HG03442 (cell line): ENCODE measurements at regions not wholly inside any gene's neighbourhood (a gene's known extent, or its start where the extent isn't known, plus 50 kb on each side); places are given as distances from the start of the nearest gene placed in this dataset.

Experiments used
- ATAC-seq: cut with Tn5 transposase; IDR thresholded peaks from one replicate; pipeline ENCODE4 v1.9.1; 2021; ENCODE audit warnings: mild to moderate bottlenecking, moderate library complexity; ENCODE audit not compliant: unreplicated experiment

DNA sequence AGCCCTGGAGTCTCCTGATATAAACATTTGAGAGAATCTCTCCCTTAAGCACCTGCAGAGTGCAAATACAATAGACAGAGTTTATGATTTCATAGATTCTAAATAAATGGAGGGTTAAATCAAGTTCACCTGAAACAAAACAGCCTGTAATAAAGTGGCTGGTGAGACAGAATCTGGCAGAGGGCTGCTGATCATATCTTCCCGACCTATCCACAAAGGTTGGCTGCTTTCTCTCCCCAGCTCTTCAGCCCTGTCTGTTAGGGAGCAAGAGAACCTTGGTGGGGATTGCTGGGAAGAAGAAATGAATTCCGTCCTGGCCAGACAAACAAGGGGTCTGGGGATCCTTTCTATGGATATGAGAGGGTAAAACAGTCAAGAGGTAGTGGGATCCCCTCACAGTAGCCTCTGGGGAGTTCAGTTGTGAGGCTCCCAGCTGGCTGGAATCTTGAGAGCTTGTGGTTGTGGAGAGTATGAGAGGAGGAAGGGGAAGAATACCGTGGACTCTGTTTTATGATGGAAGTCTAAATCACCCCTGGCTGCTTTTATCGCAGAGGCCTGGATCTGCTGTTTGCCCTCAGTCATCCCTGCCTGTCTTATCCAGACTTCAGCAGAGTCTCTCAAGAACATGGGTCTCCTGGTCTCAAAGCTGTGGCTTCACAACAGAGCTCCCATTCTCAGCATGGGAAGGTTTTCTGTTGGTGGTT lies 451.3 kb downstream of the NTRK3 start:
- ATAC-seq, result no peak

DNA sequence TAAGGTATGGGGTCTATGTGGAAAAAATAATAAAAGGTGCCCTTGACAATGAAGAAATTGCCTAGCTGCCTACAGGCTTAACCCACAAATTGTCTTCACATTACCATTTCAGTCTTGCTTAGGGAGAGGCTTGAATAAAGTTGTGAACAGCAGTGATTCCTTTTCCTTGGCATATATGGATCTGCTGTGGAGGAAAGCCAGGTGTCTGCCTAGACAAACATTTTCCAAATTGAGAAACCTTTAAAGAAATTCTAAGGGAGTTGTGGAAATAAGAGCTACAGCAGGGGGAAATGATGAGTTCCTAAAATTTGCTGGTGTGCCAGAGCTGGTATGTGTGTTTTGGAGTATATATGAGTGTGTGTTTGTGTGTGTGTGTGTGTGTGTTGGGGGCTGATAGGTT lies 452.1 kb downstream of the NTRK3 start:
- ATAC-seq, result no peak

DNA sequence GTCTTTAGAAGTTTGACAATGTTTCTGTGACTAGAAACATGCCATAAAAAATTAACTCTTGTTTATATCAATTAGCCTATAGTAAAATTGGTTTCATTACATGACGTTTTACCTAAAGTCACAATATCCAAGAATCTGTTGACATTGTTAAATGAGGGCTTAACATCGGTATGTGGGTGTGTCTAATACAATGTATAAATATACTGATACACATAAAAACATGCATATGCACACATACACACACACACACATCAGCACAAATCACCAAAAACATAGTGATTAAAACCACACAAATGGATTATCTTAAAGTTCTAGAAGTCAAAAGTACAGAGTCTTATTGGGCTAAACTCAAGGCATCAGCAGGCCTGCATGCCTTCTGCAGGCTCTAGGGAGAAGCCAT lies 456.7 kb downstream of the NTRK3 start:
- no peak for ATAC-seq

DNA sequence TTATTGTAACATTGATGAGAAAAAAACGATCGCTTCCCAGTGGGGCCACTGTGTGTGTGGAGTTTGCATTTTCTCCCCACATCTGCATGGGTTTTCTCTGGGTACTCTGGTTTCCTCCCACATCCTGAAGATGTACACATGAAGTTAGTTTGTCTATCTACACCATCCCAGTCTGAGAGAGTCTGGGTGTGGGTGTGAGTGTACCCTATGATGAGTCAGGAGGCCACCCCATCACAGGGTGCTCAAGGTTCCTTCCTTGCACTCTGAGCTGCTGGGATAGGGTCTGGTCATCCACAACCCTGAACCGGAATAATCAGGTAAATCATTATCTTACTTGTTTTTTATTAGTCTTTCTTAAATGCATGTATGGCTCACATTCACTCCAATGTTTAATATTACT lies 457.1 kb downstream of the NTRK3 start:
- no peak for ATAC-seq

DNA sequence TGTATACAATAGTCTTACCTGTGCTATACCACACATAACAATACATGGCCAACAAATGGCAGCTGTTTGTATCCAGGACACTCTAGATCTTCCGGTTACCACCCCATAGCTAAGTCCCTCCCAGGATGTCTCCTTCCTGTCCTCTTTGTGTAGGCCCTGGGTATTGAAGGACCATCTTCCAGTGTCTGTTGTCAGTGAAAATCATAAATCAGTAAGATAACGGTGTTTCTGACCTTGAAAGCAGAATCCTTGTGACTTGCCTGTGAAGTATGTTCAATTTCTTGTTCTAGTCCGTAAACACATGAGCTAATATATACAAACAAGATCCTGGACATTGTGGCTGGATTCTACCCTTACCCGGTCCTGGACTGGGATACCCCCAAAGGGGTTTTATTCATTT lies 462.8 kb downstream of the NTRK3 start:
- no peak for ATAC-seq

DNA sequence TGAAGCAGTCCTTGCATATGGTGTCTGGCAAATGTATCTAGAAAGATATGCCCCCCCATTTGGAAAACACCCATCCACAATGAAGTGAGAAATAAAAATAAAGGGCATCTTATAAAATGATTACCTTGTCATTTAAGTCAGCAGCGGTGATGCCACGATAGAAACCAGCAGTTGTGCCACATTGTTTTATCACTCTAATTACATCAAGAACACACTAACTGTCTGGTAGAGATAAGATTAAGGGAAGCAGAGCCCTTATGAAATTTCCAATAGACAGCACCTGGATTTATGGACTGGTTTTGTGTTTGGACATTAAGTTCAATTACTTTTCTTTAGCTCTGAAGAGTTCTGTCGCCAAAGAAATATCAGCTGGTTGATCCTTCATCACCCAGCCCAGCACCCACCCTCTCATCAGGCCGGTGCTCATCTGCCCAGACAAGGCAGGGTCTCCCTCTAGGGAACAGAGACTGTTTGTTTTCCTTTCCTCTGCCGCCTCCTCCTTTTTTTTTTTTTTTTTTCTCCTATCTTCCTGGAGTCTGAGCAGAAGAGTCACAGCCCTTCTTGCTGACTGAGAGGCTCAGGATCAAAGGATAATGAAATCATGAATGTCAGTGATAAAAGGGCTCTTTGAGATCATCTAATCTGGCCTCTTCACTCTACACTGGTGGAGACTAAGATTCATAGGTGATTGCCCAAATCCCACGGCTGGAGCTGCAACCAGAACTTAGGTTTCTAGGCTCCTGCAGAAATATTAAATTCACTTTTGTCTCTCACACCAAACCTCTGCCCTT lies 464.1 kb downstream of the NTRK3 start:
- ATAC-seq, result no peak

DNA sequence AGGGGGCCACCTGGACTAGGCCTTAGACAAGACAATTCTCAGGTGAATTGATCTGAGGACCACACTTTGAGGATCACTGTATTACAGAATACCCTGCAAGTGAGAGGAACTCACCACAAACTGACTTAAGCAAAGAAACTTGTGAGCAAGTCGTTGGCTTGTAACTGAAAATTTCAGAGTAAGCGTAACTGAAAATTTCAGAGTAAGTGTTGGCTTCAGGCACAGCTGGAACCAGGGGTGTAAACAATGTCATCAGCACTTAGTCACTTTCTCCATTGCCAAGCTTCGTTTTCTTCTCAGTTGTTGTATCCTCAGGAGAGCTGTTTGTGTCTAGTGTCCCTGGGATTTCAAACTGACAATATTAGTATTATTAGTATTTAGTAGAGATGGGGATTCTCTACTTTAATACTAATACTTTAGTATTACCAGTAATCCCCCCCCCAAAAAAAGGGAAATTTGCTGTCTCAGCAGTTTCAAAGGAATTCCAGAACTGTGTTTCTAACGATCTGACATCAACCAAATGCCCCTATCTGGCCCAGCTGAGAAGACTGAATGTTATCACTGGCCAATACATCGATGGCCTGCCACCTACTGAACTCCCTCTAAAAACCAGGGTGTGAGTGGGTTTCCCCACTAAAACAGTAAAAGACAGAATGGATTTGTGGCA lies 474.4 kb downstream of the NTRK3 start:
- ATAC-seq, result no peak

DNA sequence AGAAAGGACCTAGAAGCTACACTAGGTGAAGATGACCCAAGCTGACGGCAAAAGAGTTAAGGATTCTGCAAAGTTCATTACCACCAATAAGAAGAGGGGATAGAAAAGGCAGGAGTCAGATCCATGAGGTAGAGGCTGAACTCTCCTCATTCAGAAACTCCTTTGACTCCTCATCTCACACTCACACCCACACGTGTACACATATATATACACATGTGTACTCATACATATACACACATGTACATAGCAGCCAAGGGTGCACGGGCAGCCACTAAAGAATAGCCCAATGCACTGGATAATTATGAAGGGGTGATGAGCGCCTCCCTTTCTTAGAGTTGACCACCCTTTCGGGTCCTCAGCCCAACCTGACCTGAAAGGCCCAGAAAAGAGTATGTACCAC lies 476.8 kb downstream of the NTRK3 start:
- no peak for ATAC-seq

DNA sequence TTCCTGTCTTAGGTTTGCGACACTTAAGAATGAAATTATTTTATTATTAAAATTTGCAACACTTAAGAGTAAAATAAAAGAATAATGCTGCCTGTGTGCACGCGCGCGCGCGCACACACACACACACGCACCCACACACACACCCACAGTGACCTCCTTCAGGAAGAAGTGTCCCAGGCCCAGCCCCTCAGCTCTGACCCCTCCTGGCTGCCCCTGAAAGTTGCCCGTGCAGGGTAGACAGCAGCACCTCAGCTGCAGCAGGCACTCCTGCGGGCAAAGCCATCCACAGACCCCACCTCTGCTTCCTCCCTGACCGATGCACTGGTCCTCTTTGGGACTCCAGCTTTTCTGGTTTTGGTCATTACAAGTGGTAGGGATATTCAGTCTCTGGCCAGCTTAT lies 478.2 kb downstream of the NTRK3 start:
- ATAC-seq, result no peak

DNA sequence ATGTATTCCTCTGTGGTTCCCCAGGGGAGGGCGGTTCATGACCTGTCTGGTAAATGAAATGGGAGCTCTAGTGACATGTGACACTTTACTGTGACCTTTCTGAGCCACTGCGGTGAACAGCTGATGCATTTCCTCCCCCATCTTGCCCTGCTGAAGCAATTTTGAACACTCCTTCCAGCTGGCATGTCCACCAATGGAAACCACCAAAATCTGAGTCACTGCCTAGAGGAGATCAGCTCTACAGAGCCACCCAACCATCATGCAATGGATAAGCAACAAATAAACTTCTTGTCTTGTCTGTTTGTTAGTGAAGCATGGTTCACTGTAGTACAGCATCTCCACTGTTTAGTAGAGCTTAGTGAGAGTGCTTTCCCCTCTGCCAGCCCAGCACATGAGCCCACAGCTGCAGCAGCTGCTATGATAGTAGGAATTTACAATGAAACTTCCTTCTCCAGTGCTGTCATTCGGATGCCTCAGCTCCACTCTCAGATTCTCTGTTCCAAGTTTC lies 479.4 kb downstream of the NTRK3 start:
- ATAC-seq, result no peak

DNA sequence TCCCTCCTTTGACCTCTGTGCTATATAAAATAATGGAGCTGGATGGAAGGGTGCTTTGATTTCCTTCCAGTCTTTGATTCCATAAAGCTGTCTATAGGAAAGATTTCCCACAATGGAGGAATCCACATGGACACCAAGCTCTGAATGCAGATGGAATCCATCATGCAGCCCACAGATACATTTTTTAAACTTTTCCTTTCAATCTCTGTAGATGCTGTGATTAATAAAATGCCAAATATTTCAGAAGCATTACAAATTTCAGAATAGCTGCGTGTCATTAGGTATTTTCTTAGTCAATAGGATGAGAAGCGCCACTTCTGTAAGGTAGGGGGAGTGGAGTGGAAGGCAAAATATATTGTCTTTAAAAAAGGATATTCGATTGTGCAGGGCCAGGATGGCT lies 489.0 kb downstream of the NTRK3 start:
- no peak for ATAC-seq

DNA sequence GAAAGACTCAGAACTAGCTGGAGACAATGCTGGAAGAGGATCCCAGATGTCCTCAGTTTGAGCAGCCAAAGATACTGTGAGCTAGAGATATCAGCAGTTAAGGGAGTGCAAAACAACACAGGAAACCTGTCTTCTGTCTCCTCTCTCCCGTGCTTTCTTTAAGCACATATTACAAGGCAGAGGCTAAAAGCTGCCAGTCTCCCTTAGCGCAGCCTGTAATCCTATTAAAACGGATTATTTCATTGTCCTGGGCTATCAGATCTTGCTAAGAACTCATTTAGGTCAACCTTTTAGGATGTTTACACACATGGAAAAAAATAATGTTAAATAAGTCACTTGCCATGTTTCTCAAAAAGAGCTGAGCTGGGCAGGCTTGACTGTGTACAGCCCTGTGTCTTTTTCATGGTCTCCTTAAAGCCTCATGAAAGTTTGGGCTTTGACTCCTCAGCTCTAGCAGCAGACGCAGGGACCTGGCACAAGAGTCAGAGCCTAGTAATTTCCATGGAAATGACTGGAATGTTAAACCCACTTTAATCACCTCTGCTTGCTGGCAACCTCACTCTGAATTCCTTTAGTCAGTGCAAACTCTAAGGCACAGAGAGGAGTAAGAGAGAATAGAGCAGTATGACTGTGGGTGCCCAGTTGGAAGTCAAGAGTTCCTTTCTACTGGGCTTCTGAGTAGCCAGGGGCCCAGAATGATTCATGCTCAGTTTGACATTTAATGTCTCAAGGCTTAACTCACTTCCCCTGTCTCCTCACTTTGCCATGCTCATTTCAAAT lies 491.9 kb downstream of the NTRK3 start:
- ATAC-seq, result no peak

DNA sequence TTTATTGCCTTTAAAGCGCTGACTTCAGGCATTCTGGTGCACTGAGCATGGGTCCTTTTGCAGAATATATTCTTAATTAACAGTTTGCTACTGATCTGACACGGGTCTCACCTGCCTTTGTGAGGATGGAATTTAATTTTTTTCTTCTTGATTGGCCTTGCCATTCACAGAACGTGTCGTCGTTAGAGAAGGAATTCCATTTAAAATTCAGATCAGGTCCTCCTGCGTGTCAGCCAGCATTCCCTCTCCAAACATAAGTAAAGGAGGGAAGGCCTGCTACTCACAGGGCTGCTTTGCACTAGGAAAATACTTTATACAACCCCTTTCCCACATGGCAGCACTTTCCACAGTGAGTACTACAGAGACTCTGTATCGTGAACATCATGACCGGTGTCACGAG lies 492.7 kb downstream of the NTRK3 start:
- no peak for ATAC-seq

DNA sequence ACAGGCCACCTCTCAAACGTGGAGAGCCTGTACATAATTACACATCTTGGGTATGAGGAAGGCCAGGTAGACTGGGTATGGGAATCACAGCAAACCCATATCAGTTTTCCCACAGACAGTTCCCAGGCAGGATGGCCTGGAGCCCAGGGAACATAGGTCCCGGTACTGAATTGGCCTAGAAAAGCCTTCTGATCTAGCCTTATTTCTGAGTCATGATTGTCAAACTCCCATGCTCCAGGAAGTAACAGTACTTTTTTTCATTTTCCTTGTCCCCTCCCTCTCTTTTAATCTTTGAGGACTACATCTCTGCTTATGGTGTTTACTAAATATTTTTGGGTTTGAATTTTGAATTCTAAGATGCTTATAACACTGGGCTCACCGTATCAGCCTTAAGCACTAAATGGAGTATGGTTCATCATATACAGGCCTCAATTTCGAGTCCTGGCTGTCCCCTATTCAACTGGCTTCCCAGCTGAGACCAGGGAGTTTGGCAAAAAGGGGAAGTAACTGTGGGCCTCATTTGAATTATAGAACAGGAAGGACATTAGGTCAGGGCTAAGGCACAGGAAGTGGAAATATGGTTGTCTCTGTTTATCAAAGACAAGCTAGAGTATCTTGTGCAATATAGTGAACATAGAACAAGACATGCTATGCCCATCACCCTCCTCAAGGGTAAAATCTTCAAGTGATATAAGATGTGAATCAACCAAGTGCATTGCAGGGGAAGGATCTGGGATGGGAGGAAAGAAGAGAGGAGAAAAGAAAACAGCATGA lies 494.6 kb downstream of the NTRK3 start:
- peak; percentile 67 for ATAC-seq

DNA sequence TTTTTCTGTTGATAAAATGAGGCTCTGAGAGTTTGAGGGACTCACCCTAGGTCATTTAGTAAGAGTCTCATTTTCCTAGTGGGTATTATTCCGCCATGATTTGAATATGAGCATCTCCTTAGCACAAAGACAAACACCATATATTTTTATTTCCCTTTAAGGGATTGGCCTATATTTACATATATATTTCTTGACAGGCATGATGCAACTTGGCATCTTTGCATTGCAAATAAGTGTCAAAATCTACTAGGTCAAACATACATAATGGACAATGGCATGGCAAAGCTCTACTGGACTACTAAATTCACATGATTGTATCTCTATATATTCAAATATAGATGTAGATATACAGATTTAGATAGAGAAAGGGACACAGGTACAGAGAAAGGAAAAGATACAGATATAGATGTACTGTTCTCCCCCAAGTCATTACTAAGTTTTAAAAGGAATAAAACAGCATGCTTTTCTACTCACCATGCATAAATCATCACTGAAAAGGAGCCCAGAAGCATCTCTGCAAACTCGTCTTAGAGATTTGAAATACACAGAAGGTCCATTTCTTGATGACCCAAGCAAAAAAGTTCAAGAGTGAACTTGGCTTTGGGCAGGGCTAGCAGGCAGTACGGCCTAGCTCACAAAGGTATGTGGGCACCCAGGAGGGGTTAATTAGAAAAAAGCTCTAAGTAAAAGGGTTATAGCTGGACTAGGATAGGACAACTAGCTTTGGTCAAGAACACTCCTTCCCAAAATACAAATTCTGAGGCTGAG lies 495.8 kb downstream of the NTRK3 start:
- no peak for ATAC-seq

DNA sequence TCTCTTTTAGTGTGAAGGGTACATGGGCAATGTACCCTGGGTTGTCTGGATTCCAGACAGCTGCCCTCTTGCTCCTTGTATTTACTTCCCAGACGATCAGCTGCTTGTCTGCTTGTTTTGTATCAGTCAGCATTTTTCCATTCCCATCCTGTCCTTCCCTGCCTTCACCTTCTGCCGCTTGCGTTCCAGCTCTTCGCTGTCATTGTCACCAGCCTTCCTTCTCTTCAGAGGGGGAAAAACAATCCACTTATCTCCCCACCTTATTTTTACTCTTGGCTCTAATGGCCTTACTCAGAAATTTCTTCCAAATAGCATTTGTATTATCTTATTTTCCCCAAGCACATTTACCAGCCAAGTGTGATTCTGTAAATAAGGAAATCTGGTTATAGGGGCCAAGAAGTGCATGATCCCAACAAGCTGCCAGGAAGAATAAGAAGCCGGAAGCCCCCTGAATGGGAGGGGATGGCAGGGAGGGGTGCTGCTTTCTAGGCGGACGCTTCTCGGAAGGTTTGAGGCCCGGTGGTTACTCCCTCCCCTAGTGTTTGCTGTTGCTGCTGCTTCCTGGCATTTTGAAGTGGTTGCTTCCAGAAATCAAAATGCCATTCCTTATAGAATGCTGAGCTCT lies 497.6 kb downstream of the NTRK3 start:
- no peak for ATAC-seq

DNA sequence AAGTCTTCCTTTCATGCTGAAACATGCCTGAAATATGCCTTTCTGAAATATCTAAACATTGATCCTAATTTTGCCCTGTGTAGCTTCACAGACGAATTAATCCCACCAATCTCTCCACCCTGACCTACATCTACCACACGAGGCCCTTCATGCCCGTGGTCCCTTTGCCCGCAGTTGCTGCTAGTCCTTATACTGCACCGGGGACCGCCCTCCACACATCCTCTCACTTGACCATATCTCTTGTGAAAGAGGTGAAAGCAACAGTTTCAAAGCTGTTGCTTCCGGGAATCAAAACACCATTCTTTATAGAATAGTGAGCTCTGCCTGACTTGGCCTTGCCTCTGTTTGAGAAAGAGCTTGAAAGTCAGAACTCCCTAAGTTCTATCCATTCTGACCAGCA lies 499.5 kb downstream of the NTRK3 start:
- ATAC-seq, result no peak

DNA sequence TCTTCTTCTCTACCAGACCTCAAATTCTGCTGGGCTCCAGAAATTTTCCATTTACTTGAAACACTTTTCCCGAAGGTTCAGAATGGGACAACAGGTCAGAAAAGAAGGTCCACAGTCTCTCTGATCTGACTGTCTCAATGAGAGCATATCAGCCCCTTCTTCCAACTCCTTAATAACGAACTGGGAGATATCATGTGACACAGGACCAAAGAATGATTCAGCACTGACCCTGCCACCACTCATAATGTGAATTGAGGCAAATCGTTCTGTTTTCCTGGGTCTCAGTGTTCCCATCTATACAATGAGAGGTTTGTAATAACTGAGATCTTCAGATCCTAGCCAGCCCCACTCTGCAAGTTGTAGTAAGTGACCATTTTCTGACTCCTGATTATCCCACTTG lies 500.5 kb downstream of the NTRK3 start:
- ATAC-seq, result no peak

DNA sequence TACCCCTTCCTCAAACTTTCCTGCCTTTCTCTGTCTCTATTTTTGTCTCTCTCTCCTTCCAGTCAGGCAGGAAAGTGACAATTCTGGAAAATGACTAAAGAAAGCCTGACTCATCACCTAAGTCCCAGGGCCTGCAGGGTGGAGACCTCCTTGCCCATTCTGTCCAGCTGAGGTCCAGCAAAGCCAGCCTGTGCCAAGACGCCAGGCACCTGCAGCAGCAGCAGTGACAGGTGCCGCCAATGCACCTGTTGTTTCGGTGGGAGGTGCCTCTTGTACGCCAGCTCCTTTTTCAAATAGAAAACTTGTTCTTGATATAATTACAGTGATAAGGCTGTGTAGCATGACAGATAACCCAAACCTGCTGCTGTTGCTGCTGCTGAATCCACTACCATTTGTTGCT lies 501.3 kb downstream of the NTRK3 start:
- no peak for ATAC-seq
